Esophagus (tissue), 2 donors: ENCODE measurements at regions not wholly inside any gene's neighbourhood (a gene's known extent, or its start where the extent isn't known, plus 50 kb on each side); places are given as distances from the start of the nearest gene placed in this dataset.
A peak's percentile ranks its signal among the peaks of the same experiment; 100 is the strongest.

ENCODE experiments used
- H3K27ac ChIP-seq, 2 donors: one replicate each; pipeline ENCODE4 v1.5.1; 2013; ENCODE audit warnings: low read depth in 2 of 2, mild to moderate bottlenecking in 2 of 2, inconsistent platforms in 1 of 2, low read length in 1 of 2, moderate library complexity in 1 of 2
- H3K27me3 ChIP-seq, 2 donors: one replicate each; pipeline ENCODE4 v1.6.1; 2013; ENCODE audit warnings: low read length in 2 of 2, control low read depth in 1 of 2, mild to moderate bottlenecking in 1 of 2; ENCODE audit not compliant: insufficient read depth in 2 of 2, control insufficient read depth in 1 of 2
- H3K36me3 ChIP-seq, 2 donors: one replicate each; pipeline ENCODE4 v1.6.1; 2013; ENCODE audit warnings: low read length in 1 of 2; ENCODE audit not compliant: control insufficient read depth in 2 of 2, insufficient read depth in 2 of 2
- H3K4me1 ChIP-seq, 2 donors: one replicate each; pipeline ENCODE4 v1.6.1; 2013; ENCODE audit warnings: low read length in 1 of 2; ENCODE audit not compliant: control insufficient read depth in 2 of 2, insufficient read depth in 2 of 2
- H3K4me3 ChIP-seq, 2 donors: one replicate each; pipeline ENCODE4 v1.5.1; 2013; ENCODE audit warnings: low read length in 2 of 2, mild to moderate bottlenecking in 2 of 2, low read depth in 1 of 2, moderate library complexity in 1 of 2
- H3K9me3 ChIP-seq, 2 donors: one replicate each; pipeline ENCODE4 v1.6.1; 2013; ENCODE audit warnings: mild to moderate bottlenecking in 2 of 2, low read depth in 1 of 2, low read length in 1 of 2, moderate library complexity in 1 of 2; ENCODE audit not compliant: control insufficient read depth in 2 of 2, insufficient read depth in 1 of 2
- WGBS, 2 donors: extraction: QIAGEN DNeasy Blood & Tissue Kit; methylation state at CpG; one replicate each; pipeline ENCODE4 v1.1.7; 2013; 5-methylcytosine and 5-hydroxymethylcytosine counted together
- donor health status: healthy with polysubstance abuse.
- donor health status: Bipolar disorder and iron deficiency.

GRCh38 chr6:11341867-11342266 is 109.4 kb upstream of the NEDD9 start:
- WGBS, 2 donors: 63 to 72% methylated on average over 2 of the region's 2 CpGs
- no peaks in the 10 kb centered on the region for H3K27me3 ChIP-seq
- no peaks in the 10 kb centered on the region for H3K9me3 ChIP-seq
- no peak overlapping the region for H3K27ac ChIP-seq
- no peak overlapping the region for H3K4me3 ChIP-seq
- H3K4me1 ChIP-seq: no peaks in the 10 kb centered on the region
- no peaks in the 10 kb centered on the region for H3K36me3 ChIP-seq

- H3K27ac ChIP-seq: no peak overlapping the region
- H3K4me1 ChIP-seq: no peaks in the 10 kb centered on the region
- no peak overlapping the region for H3K4me3 ChIP-seq
- WGBS, 2 donors: 74 to 84% methylated on average over 3 of the region's 3 CpGs
- no peaks in the 10 kb centered on the region for H3K36me3 ChIP-seq
- no peaks in the 10 kb centered on the region for H3K9me3 ChIP-seq
- no peaks in the 10 kb centered on the region for H3K27me3 ChIP-seq
These were observed 108.8 kb upstream of the NEDD9 start for GRCh38 chr6:11341303-11341702.

- Histone ChIP-seq H3K9me3 (no peaks in the 10 kb centered on the region), H3K4me3 (no peak overlapping the region), H3K4me1 (no peaks in the 10 kb centered on the region), H3K27me3 (no peaks in the 10 kb centered on the region), H3K27ac (no peak overlapping the region), H3K36me3 (no peaks in the 10 kb centered on the region)
- WGBS, 2 donors: 58 to 61% methylated on average over 1 of the region's 1 CpG
These were observed 106.9 kb upstream of the NEDD9 start for GRCh38 chr6:11339380-11339779.

- WGBS, 2 donors: 97% methylated on average over 5 of the region's 5 CpGs
- no peak overlapping the region for H3K4me3 ChIP-seq
- H3K36me3 ChIP-seq: no peaks in the 10 kb centered on the region
- peaks cover 0 to 3% of the 10 kb centered on the region in 2 donors for H3K27me3 ChIP-seq
- no peak overlapping the region for H3K27ac ChIP-seq
- H3K4me1 ChIP-seq: no peaks in the 10 kb centered on the region
- no peaks in the 10 kb centered on the region for H3K9me3 ChIP-seq
These were observed 104.8 kb upstream of the NEDD9 start for GRCh38 chr6:11337306-11337705.

- no peak overlapping the region for H3K4me3 ChIP-seq
- WGBS, 2 donors: 94 to 95% methylated on average over 5 of the region's 5 CpGs
- H3K9me3 ChIP-seq: no peaks in the 10 kb centered on the region
- H3K27me3 ChIP-seq: peaks cover 0 to 3% of the 10 kb centered on the region in 2 donors
- no peaks in the 10 kb centered on the region for H3K4me1 ChIP-seq
- no peaks in the 10 kb centered on the region for H3K36me3 ChIP-seq
- no peak overlapping the region for H3K27ac ChIP-seq
These were observed 103.4 kb upstream of the NEDD9 start for GRCh38 chr6:11335826-11336225.

- H3K27ac ChIP-seq: no peak overlapping the region
- H3K36me3 ChIP-seq: no peaks in the 10 kb centered on the region
- H3K4me3 ChIP-seq: no peak overlapping the region
- H3K27me3 ChIP-seq: peaks cover 0 to 3% of the 10 kb centered on the region in 2 donors
- 68 to 76% methylated on average over 6 of the region's 6 CpGs for WGBS, 2 donors
- H3K4me1 ChIP-seq: no peaks in the 10 kb centered on the region
- no peaks in the 10 kb centered on the region for H3K9me3 ChIP-seq
These were observed 100.8 kb upstream of the NEDD9 start for GRCh38 chr6:11333132-11333849.

GRCh38 chr6:11332463-11332862 is 100.0 kb upstream of the NEDD9 start:
- Histone ChIP-seq H3K27me3 (peaks cover 0 to 3% of the 10 kb centered on the region in 2 donors), H3K4me1 (no peaks in the 10 kb centered on the region), H3K36me3 (no peaks in the 10 kb centered on the region), H3K9me3 (no peaks in the 10 kb centered on the region), H3K4me3 (no peak overlapping the region), H3K27ac (no peak overlapping the region)
- 91 to 93% methylated on average over 7 of the region's 7 CpGs for WGBS, 2 donors

GRCh38 chr6:11331111-11331510 is 98.6 kb upstream of the NEDD9 start:
- WGBS, 2 donors: 81 to 83% methylated on average over 5 of the region's 5 CpGs
- peaks cover 0 to 3% of the 10 kb centered on the region in 2 donors for H3K27me3 ChIP-seq
- no peaks in the 10 kb centered on the region for H3K36me3 ChIP-seq
- no peak overlapping the region for H3K27ac ChIP-seq
- no peaks in the 10 kb centered on the region for H3K9me3 ChIP-seq
- H3K4me3 ChIP-seq: no peak overlapping the region
- H3K4me1 ChIP-seq: no peaks in the 10 kb centered on the region

- Histone ChIP-seq H3K36me3 (no peaks in the 10 kb centered on the region), H3K4me1 (no peaks in the 10 kb centered on the region), H3K4me3 (no peak overlapping the region), H3K27ac (peak overlapping the region in 1 of 2 donors; percentile 49), H3K27me3 (peaks cover 0 to 3% of the 10 kb centered on the region in 2 donors), H3K9me3 (no peaks in the 10 kb centered on the region)
- 39 to 56% methylated on average over 3 of the region's 3 CpGs for whole genome bisulfite sequencing, 2 donors
These were observed 97.9 kb upstream of the NEDD9 start for GRCh38 chr6:11330413-11330760.

- Histone ChIP-seq H3K4me1 (no peaks in the 10 kb centered on the region), H3K9me3 (no peaks in the 10 kb centered on the region), H3K27me3 (peaks cover 0 to 3% of the 10 kb centered on the region in 2 donors), H3K36me3 (no peaks in the 10 kb centered on the region), H3K4me3 (no peak overlapping the region), H3K27ac (peak overlapping the region in 1 of 2 donors; percentile 49)
- WGBS, 2 donors: 78 to 80% methylated on average over 10 of the region's 10 CpGs
These were observed 97.4 kb upstream of the NEDD9 start for GRCh38 chr6:11329726-11330412.
